A673 (cell line): ENCODE measurements at regions not wholly inside any gene's neighbourhood (a gene's known extent, or its start where the extent isn't known, plus 50 kb on each side); places are given as distances from the start of the nearest gene placed in this dataset.

Experiments
- BruUV-seq: library from RNA; stranded (reverse); fragments of 400-500 nt; replicated peaks from 2 replicates; lab custom pipeline; 2021; lab: Mats Ljungman, UMichigan
- CTCF ChIA-PET: fragments of 300-600 bp; sonication (Branson Sonifier 250); formaldehyde crosslinking; loops from one replicate; lab custom pipeline; 2022; ENCODE audit warnings: antibody characterized with exemption; lab: Charles Lee
- POLR2A ChIA-PET: fragments of 300-600 bp; sonication (Branson Sonifier 250); formaldehyde crosslinking; loops from one replicate; lab custom pipeline; 2022; ENCODE audit warnings: antibody characterized with exemption; ENCODE audit not compliant: low non-redundant PET; lab: Charles Lee
- DNase-seq: peaks from one replicate; pipeline ENCODE4 v3.0.0-alpha.2; 2015; ENCODE audit warnings: low spot score
- H3K27ac ChIP-seq: fragments of 200-600 bp; sonication (generic); 2 replicates; pipeline ENCODE4 v1.5.1; 2016; ENCODE audit warnings: mixed run types, low read depth, mild to moderate bottlenecking, mixed read lengths, antibody characterized with exemption, low read length; ENCODE audit not compliant: poor library complexity, severe bottlenecking
- H3K27me3 ChIP-seq: fragments of 200-600 bp; sonication (generic); replicated peaks from 2 replicates; pipeline ENCODE4 v1.6.1; 2017; ENCODE audit warnings: mixed run types, low read depth, mild to moderate bottlenecking, mixed read lengths, antibody characterized with exemption, low read length; ENCODE audit not compliant: insufficient read depth, poor library complexity
- H3K36me3 ChIP-seq: fragments of 200-600 bp; sonication (generic); 2 replicates; pipeline ENCODE4 v1.6.1; 2016; ENCODE audit warnings: mixed run types, mild to moderate bottlenecking, mixed read lengths, antibody characterized with exemption, low read length; ENCODE audit not compliant: insufficient read depth, poor library complexity, severe bottlenecking
- H3K4me1 ChIP-seq: fragments of 200-600 bp; sonication (generic); 2 replicates; pipeline ENCODE4 v1.6.1; 2017; ENCODE audit warnings: mixed run types, mild to moderate bottlenecking, mixed read lengths, antibody characterized with exemption, low read length; ENCODE audit not compliant: insufficient read depth, poor library complexity, severe bottlenecking
- H3K4me3 ChIP-seq: fragments of 200-600 bp; sonication (generic); 2 replicates; pipeline ENCODE4 v1.5.1; 2016; ENCODE audit warnings: low read depth, mixed run types, mild to moderate bottlenecking, mixed read lengths, low read length; ENCODE audit not compliant: poor library complexity, severe bottlenecking
- H3K9me3 ChIP-seq: fragments of 200-600 bp; sonication (generic); 2 replicates; pipeline ENCODE4 v1.6.1; 2016; ENCODE audit warnings: mixed run types, low read depth, mild to moderate bottlenecking, mixed read lengths, antibody characterized with exemption, low read length; ENCODE audit not compliant: poor library complexity, severe bottlenecking
- EZH2 ChIP-seq: fragments of 200-600 bp; sonication (generic); IDR thresholded peaks from 2 replicates; pipeline ENCODE4 v1.6.1; 2017; ENCODE audit warnings: borderline replicate concordance, low read depth, mild to moderate bottlenecking, mixed read lengths, antibody characterized with exemption, low read length; ENCODE audit not compliant: poor library complexity, severe bottlenecking
- intact Hi-C: fragments of 100-400 bp; cut with micrococcal nuclease; formaldehyde crosslinking; loops from one replicate; pipeline ENCODE4 v1.10.0; 2022; ENCODE audit not compliant: unreplicated experiment
- TF ChIP-seq, protein P1 (sequence below): fragments of 300-800, 200-600 bp; sonication (generic); conservative IDR thresholded peaks from 2 replicates; pipeline ENCODE4 v1.5.1; 2017; ENCODE audit warnings: low read depth, mild to moderate bottlenecking, antibody characterized with exemption, low read length, moderate library complexity, mixed read lengths

- DNase-seq, result no peak
- Histone ChIP-seq H3K36me3 (no peaks in the 10 kb centered on the region), H3K4me1 (no peaks in the 10 kb centered on the region), H3K4me3 (no peak overlapping the region), H3K27ac (no peak overlapping the region), H3K27me3 (no peaks in the 10 kb centered on the region), H3K9me3 (no peaks in the 10 kb centered on the region)
- no peak for TF ChIP-seq EZH2
- TF ChIP-seq, protein P1, sequence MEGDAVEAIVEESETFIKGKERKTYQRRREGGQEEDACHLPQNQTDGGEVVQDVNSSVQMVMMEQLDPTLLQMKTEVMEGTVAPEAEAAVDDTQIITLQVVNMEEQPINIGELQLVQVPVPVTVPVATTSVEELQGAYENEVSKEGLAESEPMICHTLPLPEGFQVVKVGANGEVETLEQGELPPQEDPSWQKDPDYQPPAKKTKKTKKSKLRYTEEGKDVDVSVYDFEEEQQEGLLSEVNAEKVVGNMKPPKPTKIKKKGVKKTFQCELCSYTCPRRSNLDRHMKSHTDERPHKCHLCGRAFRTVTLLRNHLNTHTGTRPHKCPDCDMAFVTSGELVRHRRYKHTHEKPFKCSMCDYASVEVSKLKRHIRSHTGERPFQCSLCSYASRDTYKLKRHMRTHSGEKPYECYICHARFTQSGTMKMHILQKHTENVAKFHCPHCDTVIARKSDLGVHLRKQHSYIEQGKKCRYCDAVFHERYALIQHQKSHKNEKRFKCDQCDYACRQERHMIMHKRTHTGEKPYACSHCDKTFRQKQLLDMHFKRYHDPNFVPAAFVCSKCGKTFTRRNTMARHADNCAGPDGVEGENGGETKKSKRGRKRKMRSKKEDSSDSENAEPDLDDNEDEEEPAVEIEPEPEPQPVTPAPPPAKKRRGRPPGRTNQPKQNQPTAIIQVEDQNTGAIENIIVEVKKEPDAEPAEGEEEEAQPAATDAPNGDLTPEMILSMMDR, result no peak
- ChIA-PET CTCF (interaction anchor here (0.5 kb wide), 1 partner anchor 341 kb away, joined by 4 read pairs; no protein-coding TSS in a partner anchor), POLR2A (interaction anchor here (0.5 kb wide), 1 partner anchor 10 kb away, joined by 8 read pairs; no protein-coding TSS in a partner anchor)
- no TSS peak for BruUV-seq
- intact Hi-C loops, result no loop called here
Measured at GRCh38 chr11:123378096-123378495, 52.0 kb upstream of the GRAMD1B start.

GRCh38 chr11:123377355-123377754, 52.7 kb upstream of the GRAMD1B start:
- CTCF ChIA-PET, result no interaction called here
- no peaks in the 10 kb centered on the region for H3K27me3 ChIP-seq

GRCh38 chr11:123375832-123376231, 54.2 kb upstream of the GRAMD1B start:
- intact Hi-C loops, result no loop called here
- no peaks in the 10 kb centered on the region for H3K4me1 ChIP-seq
- ChIA-PET POLR2A (no interaction called here), CTCF (no interaction called here)
- DNase-seq, result no peak
- no peaks in the 10 kb centered on the region for H3K9me3 ChIP-seq
- no peaks in the 10 kb centered on the region for H3K27me3 ChIP-seq
- no peak for TF ChIP-seq EZH2
- TF ChIP-seq, protein P1, result no peak
- H3K4me3 ChIP-seq, result no peak overlapping the region
- H3K36me3 ChIP-seq, result no peaks in the 10 kb centered on the region
- BruUV-seq, result no TSS peak
- H3K27ac ChIP-seq, result no peak overlapping the region

More at GRCh38 chr11:123377355-123377754, 52.7 kb upstream of the GRAMD1B start:
- no TSS peak for BruUV-seq
- intact Hi-C loops, result no loop called here
- H3K36me3 ChIP-seq, result no peaks in the 10 kb centered on the region
- TF ChIP-seq, protein P1, result no peak
- TF ChIP-seq EZH2, result no peak
- H3K9me3 ChIP-seq, result no peaks in the 10 kb centered on the region
- DNase-seq, result no peak
- H3K27ac ChIP-seq, result no peak overlapping the region
- POLR2A ChIA-PET, result no interaction called here
- no peaks in the 10 kb centered on the region for H3K4me1 ChIP-seq
- H3K4me3 ChIP-seq, result no peak overlapping the region
